ENCODE measurements at regions not wholly inside any gene's neighbourhood (a gene's known extent, or its start where the extent isn't known, plus 50 kb on each side); places are given as distances from the start of the nearest gene placed in this dataset.
"Not testable (repeated sequence)": the region's sequence is repeated elsewhere in the genome, so short reads cannot be mapped to it uniquely, and the experiment has no call there.

DNA sequence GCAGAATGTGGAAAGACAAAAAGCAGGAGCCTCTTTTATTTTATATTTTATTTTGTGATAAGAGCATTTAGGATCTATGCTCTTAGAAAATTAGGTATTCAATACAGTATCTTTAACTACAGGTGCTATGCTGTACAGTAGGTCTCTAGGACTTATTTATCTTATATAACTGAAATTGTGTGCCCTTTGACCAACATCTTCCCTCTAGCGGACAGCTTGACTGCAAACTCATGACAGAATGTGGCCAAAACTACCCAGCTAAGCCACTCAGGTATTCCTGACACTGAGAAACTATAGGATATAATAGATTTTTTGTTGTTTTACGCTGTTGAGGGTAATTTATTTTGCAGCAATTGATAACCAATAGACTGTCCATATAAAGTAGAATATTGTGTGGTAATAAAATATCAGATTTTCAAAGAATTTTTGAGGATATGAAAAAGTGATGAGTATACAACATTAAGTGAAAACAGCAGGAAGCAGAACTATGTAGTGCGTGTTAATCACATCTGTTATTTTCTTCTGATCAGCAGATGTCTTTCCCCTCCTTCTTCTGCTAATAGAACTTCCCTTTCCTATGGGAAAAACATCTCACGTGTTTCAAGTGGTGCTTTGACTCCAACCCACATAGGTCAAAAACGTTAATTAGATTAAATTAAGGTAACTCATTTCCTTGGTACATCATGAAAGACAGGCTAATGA, 69.9 kb upstream of the SELENOP start:
- Histone ChIP-seq H3K4me3 (no peak overlapping the region), H3K27me3 (no peaks in the 10 kb centered on the region), H3K36me3 (no peaks in the 10 kb centered on the region), H3K9me3 (no peaks in the 10 kb centered on the region)
- DNase-seq = no peak

GRCh38 chr5:42880496-42881150, 68.9 kb upstream of the SELENOP start:
- H3K4me3 ChIP-seq = no peak overlapping the region
- no peak for DNase-seq
- no peaks in the 10 kb centered on the region for H3K36me3 ChIP-seq
- no peaks in the 10 kb centered on the region for H3K27me3 ChIP-seq
- H3K9me3 ChIP-seq = no peaks in the 10 kb centered on the region

- DNase-seq = no peak
- H3K4me3 ChIP-seq = no peak overlapping the region
- no peaks in the 10 kb centered on the region for H3K36me3 ChIP-seq
- no peaks in the 10 kb centered on the region for H3K27me3 ChIP-seq
- no peaks in the 10 kb centered on the region for H3K9me3 ChIP-seq
Observed at GRCh38 chr5:42879291-42879690, 67.6 kb upstream of the SELENOP start.

DNA sequence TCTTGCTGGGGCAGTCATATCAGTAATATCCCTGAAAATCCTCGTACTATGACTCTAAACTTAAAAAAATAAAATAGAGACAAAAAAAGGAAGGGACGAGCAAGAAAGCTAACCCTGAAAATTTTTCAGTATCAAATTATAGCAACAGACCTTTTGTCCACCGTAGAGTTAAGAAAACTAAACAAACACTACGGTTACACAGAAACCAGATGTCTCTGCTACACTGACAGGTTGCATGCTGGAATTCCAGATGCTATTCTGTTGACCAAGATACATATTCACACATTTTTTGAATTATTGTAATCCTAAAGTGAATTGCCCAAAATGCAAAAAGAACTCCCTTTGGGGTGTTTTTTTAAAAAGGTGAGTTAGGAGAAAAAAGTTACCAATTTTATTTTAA, 66.9 kb upstream of the SELENOP start:
- H3K4me3 ChIP-seq = no peak overlapping the region
- no peaks in the 10 kb centered on the region for H3K36me3 ChIP-seq
- no peak for DNase-seq
- no peaks in the 10 kb centered on the region for H3K9me3 ChIP-seq
- no peaks in the 10 kb centered on the region for H3K27me3 ChIP-seq

GRCh38 chr5:42878041-42878440, 66.3 kb upstream of the SELENOP start:
- no peaks in the 10 kb centered on the region for H3K27me3 ChIP-seq
- H3K36me3 ChIP-seq = no peaks in the 10 kb centered on the region
- no peak for DNase-seq

GRCh38 chr5:42877431-42877830, 65.7 kb upstream of the SELENOP start:
- no peak for DNase-seq
- Histone ChIP-seq H3K36me3 (no peaks in the 10 kb centered on the region), H3K27me3 (no peaks in the 10 kb centered on the region), H3K4me3 (no peak overlapping the region), H3K9me3 (no peaks in the 10 kb centered on the region)

More at GRCh38 chr5:42878041-42878440, 66.3 kb upstream of the SELENOP start:
- H3K9me3 ChIP-seq = no peaks in the 10 kb centered on the region
- no peak overlapping the region for H3K4me3 ChIP-seq

GRCh38 chr5:42876375-42876844, 64.7 kb upstream of the SELENOP start:
- no peak for DNase-seq
- Histone ChIP-seq H3K36me3 (no peaks in the 10 kb centered on the region), H3K27me3 (no peaks in the 10 kb centered on the region), H3K9me3 (no peaks in the 10 kb centered on the region), H3K4me3 (no peak overlapping the region)

GRCh38 chr5:42875785-42876374, 64.2 kb upstream of the SELENOP start:
- Histone ChIP-seq H3K4me3 (no peak overlapping the region), H3K27me3 (no peaks in the 10 kb centered on the region), H3K9me3 (no peaks in the 10 kb centered on the region), H3K36me3 (no peaks in the 10 kb centered on the region)
- no peak for DNase-seq

DNA sequence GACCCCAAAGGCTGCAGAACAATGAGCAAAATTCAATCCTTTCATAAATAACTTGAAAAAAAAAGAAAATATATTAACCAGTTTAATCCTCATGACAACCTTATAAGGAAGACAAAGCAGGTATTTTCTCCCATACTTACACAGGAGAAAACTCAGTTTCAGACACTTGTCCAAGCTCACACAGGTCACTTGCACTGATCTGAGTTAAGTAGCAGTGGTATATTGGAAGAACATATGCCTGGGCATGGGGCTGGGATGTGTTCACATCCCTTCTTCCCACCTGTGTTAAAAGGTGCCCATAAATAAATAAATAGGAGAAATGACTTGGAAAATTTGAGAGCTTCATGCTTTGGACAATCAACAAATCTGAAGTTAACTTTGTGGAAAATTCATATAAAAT, 63.5 kb upstream of the SELENOP start:
- no peaks in the 10 kb centered on the region for H3K27me3 ChIP-seq
- no peaks in the 10 kb centered on the region for H3K36me3 ChIP-seq
- DNase-seq = no peak
- H3K4me3 ChIP-seq = no peak overlapping the region
- H3K9me3 ChIP-seq = no peaks in the 10 kb centered on the region

DNA sequence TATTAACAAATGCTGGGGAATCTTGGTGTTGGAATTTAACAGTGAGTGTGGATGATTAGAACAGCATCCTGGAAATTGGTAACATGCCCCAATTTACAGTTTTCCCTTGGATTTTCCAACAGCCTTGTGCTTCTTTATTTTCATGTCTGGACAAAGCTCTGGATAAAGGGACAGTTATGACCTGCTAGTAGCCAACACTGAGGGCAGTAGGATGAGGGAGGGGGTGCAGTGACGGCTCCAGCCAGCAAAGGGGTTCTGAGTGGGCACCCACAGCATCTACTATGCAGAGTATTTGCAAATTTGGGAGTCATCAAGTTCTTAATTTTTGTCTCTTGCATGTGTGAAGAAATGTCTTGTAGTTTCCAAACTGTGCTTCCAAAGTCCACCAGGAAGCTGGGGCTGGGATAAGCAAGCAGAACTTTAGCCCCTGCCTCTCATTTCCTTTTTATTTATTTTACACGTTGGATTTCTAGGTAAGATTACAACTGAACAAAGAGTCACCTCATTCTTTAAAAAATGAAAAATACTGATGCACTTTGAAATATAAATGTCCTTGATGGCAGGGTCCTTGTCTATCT, 63.0 kb upstream of the SELENOP start:
- Histone ChIP-seq H3K36me3 (no peaks in the 10 kb centered on the region), H3K9me3 (no peaks in the 10 kb centered on the region), H3K4me3 (no peak overlapping the region), H3K27me3 (no peaks in the 10 kb centered on the region)
- DNase-seq = no peak

- Histone ChIP-seq H3K9me3 (no peaks in the 10 kb centered on the region), H3K27me3 (no peaks in the 10 kb centered on the region), H3K4me3 (no peak overlapping the region), H3K36me3 (no peaks in the 10 kb centered on the region)
- DNase-seq = no peak
Observed at GRCh38 chr5:42872865-42873264, 61.2 kb upstream of the SELENOP start.

DNA sequence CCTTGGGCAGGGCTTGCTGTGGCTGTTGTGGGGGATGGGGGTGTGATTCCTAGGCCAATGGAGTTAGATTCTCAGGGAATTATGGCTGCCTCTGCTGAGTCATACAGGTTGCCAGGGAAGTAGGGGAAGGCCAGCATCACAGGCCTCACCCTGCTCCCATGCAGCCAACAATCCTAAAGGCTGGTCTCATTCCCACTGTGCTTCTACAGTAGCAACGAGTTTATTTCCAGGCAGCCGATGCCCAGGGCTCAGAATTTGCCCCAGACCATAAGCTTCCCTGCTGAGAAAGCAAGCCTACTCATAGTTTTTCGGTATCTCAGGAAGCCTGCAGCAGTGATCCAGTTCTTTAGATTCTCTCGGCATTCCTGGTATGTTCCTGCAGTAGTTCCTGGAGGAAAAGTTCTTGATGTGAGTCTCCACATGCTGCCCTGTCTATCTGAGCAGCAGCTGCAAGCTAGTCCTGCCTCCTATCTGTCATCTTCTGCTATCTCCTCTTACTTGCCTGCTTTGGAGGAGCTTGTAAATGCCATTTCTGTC, 59.3 kb upstream of the SELENOP start:
- Histone ChIP-seq H3K27me3 (no peaks in the 10 kb centered on the region), H3K36me3 (no peaks in the 10 kb centered on the region), H3K9me3 (no peaks in the 10 kb centered on the region), H3K4me3 (no peak overlapping the region)
- DNase-seq = no peak

GRCh38 chr5:42868417-42868816, 56.7 kb upstream of the SELENOP start:
- not testable (repeated sequence) for H3K4me3 ChIP-seq, H3K27me3 ChIP-seq, H3K9me3 ChIP-seq, DNase-seq, H3K36me3 ChIP-seq

DNA sequence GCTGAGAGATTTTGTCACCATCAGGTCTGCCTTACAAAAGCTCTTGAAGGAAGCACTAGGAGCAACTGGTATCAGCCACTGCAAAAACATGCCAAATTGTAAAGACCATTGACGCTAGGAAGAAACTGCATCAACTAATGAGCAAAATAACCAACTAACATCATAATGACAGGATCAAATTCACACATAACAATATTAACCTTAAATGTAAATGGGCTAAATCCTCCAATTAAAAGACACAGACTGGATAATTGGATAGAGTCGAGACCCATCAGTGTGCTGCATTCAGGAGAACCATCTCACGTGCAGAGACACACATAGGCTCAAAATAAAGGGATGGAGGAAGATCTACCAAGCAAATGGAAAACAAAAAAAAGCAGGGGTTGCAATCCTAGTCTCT, 53.1 kb upstream of the SELENOP start:
- H3K27me3 ChIP-seq, H3K9me3 ChIP-seq, DNase-seq, H3K36me3 ChIP-seq, H3K4me3 ChIP-seq: not testable (repeated sequence)

Measured in MG63 (cell line).